NT2/D1 (cell line): ENCODE measurements at regions not wholly inside any gene's neighbourhood (a gene's known extent, or its start where the extent isn't known, plus 50 kb on each side); places are given as distances from the start of the nearest gene placed in this dataset.

Experiments used
- YY1 ChIP-seq: IDR thresholded peaks from 2 replicates; pipeline ENCODE4 v1.6.1; 2011; ENCODE audit not compliant: insufficient read length, insufficient read depth
- ZNF274 ChIP-seq: IDR thresholded peaks from 2 replicates; pipeline ENCODE4 v1.6.1; 2011; ENCODE audit warnings: mild to moderate bottlenecking, low read depth, low read length

DNA sequence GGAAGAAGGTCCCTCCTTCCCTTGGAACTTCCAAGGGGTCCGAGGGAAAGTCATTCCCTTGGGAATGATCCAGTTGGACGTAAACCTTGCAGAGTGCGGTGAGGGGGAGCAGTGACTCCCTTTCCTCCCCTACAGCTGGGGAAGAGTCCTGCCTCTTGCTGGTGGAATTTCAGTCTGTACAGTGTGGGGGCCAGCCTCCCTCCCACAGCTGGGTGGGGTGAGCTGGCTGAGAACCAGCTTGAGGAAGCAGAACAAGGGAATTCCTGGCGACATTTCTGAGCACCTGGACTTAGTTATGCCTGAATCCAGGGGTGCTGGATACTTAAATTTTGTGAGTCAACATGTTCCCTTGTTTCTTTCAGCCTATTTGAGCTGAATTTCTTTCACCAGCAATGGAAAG lies 152.0 kb downstream of the ANKRD60 start:
- no peak for TF ChIP-seq ZNF274
- TF ChIP-seq YY1 = no peak
